ENCODE measurements at regions not wholly inside any gene's neighbourhood (a gene's known extent, or its start where the extent isn't known, plus 50 kb on each side); places are given as distances from the start of the nearest gene placed in this dataset.

GRCh38 chr16:9238346-9238745, 146.9 kb downstream of the HAPSTR1 start:
- TF ChIP-seq CTCF (IDR thresholded peaks at IDR 0.05; ENCODE audit: low read length), result no peak
- TF ChIP-seq EZH2 (optimal IDR thresholded peaks at IDR 0.05; ENCODE audit: low read depth, low read length), result no peak
